Loucy (cell line): ENCODE measurements at regions not wholly inside any gene's neighbourhood (a gene's known extent, or its start where the extent isn't known, plus 50 kb on each side); places are given as distances from the start of the nearest gene placed in this dataset.

ENCODE experiments used
- H2AFZ ChIP-seq: fragments of 200-600 bp; sonication (generic); 2 replicates; pipeline ENCODE4 v1.6.0; 2016; ENCODE audit warnings: antibody characterized with exemption, mild to moderate bottlenecking, low read length, moderate library complexity
- H3F3A ChIP-seq: fragments of 200-600 bp; 2 replicates; pipeline ENCODE4 v1.6.0; 2016; ENCODE audit warnings: antibody characterized with exemption, low read depth, mild to moderate bottlenecking
- H3K27me3 ChIP-seq: fragments of 200-600 bp; sonication (generic); 2 replicates; pipeline ENCODE4 v1.6.1; 2014; ENCODE audit warnings: low read length, mild to moderate bottlenecking; ENCODE audit not compliant: insufficient read depth, poor library complexity, severe bottlenecking
- H3K36me3 ChIP-seq: fragments of 200-600 bp; sonication (generic); 2 replicates; pipeline ENCODE4 v1.6.1; 2016; ENCODE audit warnings: low read length; ENCODE audit not compliant: insufficient read depth
- H3K4me1 ChIP-seq: fragments of 200-600 bp; sonication (generic); 2 replicates; pipeline ENCODE4 v1.5.1; 2014; ENCODE audit warnings: low read length, mild to moderate bottlenecking; ENCODE audit not compliant: insufficient read depth, poor library complexity, severe bottlenecking
- H3K4me2 ChIP-seq: fragments of 200-600 bp; sonication (generic); 2 replicates; pipeline ENCODE4 v1.6.0; 2014; ENCODE audit warnings: antibody characterized with exemption, low read length, low read depth, mild to moderate bottlenecking; ENCODE audit not compliant: poor library complexity, severe bottlenecking
- H3K4me3 ChIP-seq: fragments of 200-600 bp; sonication (generic); 2 replicates; pipeline ENCODE4 v1.5.1; 2014; ENCODE audit warnings: low read length, mild to moderate bottlenecking, mixed read lengths; ENCODE audit not compliant: poor library complexity, severe bottlenecking
- H3K79me2 ChIP-seq: fragments of 200-600 bp; sonication (generic); 2 replicates; pipeline ENCODE4 v1.6.1; 2014; ENCODE audit warnings: low read length; ENCODE audit not compliant: insufficient read depth
- H3K9ac ChIP-seq: fragments of 200-600 bp; sonication (generic); 2 replicates; pipeline ENCODE4 v1.6.0; 2014; ENCODE audit warnings: mild to moderate bottlenecking, low read depth, low read length, moderate library complexity; ENCODE audit not compliant: poor library complexity, severe bottlenecking
- H3K9me2 ChIP-seq: fragments of 200-600 bp; sonication (generic); replicated peaks from 2 replicates; pipeline ENCODE4 v1.6.1; 2016; ENCODE audit warnings: low read depth, low read length, mixed read lengths
- H3K9me3 ChIP-seq: fragments of 200-600 bp; sonication (generic); 2 replicates; pipeline ENCODE4 v1.6.1; 2014; ENCODE audit warnings: mild to moderate bottlenecking, antibody characterized with exemption, low read length, low read depth; ENCODE audit not compliant: insufficient read depth
- H4K20me1 ChIP-seq: fragments of 200-600 bp; sonication (generic); 2 replicates; pipeline ENCODE4 v1.6.0; 2014; ENCODE audit warnings: antibody characterized with exemption, low read length, mild to moderate bottlenecking; ENCODE audit not compliant: insufficient read depth, poor library complexity, severe bottlenecking
- CTCF ChIP-seq: fragments of 200-600 bp; sonication (generic); conservative IDR thresholded peaks from 2 replicates; pipeline ENCODE4 v1.5.1; 2014; ENCODE audit warnings: mild to moderate bottlenecking, antibody characterized with exemption, low read length
- EZH2phosphoT487 ChIP-seq: fragments of 200-600 bp; IDR thresholded peaks from 2 replicates; pipeline ENCODE4 v1.6.1; 2018; ENCODE audit warnings: antibody characterized with exemption, mild to moderate bottlenecking, moderate library complexity, borderline replicate concordance

DNA sequence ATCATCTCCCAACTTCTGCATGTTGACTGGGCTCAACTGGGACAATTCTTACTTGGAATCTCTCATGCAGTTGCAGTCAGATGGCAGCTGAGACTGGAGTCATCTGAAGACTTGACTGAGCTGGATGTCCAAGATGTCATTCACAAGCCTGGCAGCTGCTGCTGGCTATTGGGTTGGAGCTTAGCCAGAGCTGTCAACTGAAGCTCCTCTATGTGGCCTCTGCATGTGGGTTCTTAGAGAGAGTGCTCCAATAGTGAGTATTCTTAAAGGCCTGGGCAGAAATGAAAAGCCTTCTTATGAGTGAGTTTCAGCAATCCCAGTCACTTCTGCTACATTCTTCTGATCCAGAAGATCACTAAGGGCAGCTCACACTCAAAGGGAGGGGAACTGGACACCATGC, 440.9 kb downstream of the LRIG3 start:
- TF ChIP-seq EZH2phosphoT487 (no peak), CTCF (no peak)
- H3K9ac ChIP-seq: no peak overlapping the region
- no peaks in the 10 kb centered on the region for H3K27me3 ChIP-seq
- H4K20me1 ChIP-seq: no peaks in the 10 kb centered on the region
- H3F3A ChIP-seq: no peaks in the 10 kb centered on the region
- H3K9me3 ChIP-seq: no peaks in the 10 kb centered on the region
- no peaks in the 10 kb centered on the region for H3K9me2 ChIP-seq
- H3K4me1 ChIP-seq: no peaks in the 10 kb centered on the region
- no peak overlapping the region for H3K4me2 ChIP-seq
- H3K4me3 ChIP-seq: no peak overlapping the region
- H3K79me2 ChIP-seq: no peaks in the 10 kb centered on the region
- H2AFZ ChIP-seq: no peak overlapping the region
- H3K36me3 ChIP-seq: no peaks in the 10 kb centered on the region

DNA sequence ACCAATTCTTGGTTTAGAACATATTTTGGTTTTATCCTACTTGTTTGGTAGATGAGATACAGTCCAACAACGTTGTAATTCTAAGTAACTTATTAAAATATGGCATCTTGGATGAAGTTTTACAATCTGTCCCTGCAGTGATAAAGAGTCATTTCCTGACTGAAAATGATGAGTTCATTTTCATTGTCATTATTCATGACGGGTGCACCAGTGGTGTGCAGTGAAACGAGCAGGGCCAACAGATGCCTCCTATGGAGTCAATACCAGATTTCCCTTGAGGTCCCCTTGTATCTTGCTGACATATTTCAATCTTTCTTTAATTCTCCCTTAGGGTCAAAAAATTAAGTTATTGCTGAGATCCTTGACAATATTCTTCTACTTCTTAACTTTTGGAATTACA, 438.5 kb downstream of the LRIG3 start:
- H3K36me3 ChIP-seq: no peaks in the 10 kb centered on the region
- no peaks in the 10 kb centered on the region for H3F3A ChIP-seq
- H3K4me1 ChIP-seq: no peaks in the 10 kb centered on the region
- H3K9ac ChIP-seq: no peak overlapping the region
- no peaks in the 10 kb centered on the region for H3K9me2 ChIP-seq
- no peak overlapping the region for H2AFZ ChIP-seq
- H3K27me3 ChIP-seq: no peaks in the 10 kb centered on the region
- no peak overlapping the region for H3K4me2 ChIP-seq
- no peak overlapping the region for H3K4me3 ChIP-seq
- no peaks in the 10 kb centered on the region for H3K79me2 ChIP-seq
- no peaks in the 10 kb centered on the region for H3K9me3 ChIP-seq
- TF ChIP-seq EZH2phosphoT487 (no peak), CTCF (no peak)
- no peaks in the 10 kb centered on the region for H4K20me1 ChIP-seq

GRCh38 chr12:58487255-58487654, 433.0 kb downstream of the LRIG3 start:
- Histone ChIP-seq H3K9me3 (no peaks in the 10 kb centered on the region), H3K4me1 (no peaks in the 10 kb centered on the region), H3K9ac (no peak overlapping the region), H3K4me3 (no peak overlapping the region), H3K79me2 (no peaks in the 10 kb centered on the region), H3K4me2 (no peak overlapping the region), H2AFZ (no peak overlapping the region), H3K9me2 (no peaks in the 10 kb centered on the region), H3K27me3 (no peaks in the 10 kb centered on the region), H4K20me1 (no peaks in the 10 kb centered on the region), H3F3A (no peaks in the 10 kb centered on the region), H3K36me3 (no peaks in the 10 kb centered on the region)
- TF ChIP-seq EZH2phosphoT487 (no peak), CTCF (no peak)
